Astrocyte of the spinal cord (primary cell): ENCODE measurements at regions not wholly inside any gene's neighbourhood (a gene's known extent, or its start where the extent isn't known, plus 50 kb on each side); places are given as distances from the start of the nearest gene placed in this dataset.
A peak's percentile ranks its signal among the peaks of the same experiment; 100 is the strongest.
"Not testable (repeated sequence)": the region's sequence is repeated elsewhere in the genome, so short reads cannot be mapped to it uniquely, and the experiment has no call there.

Experiments
- DNase-seq: peaks from one replicate; pipeline ENCODE4 v3.0.0; 2011; ENCODE audit warnings: low read depth, low spot score
- H3K4me3 ChIP-seq: 2 replicates; pipeline ENCODE4 v1.5.1; 2011; ENCODE audit warnings: low read depth, mild to moderate bottlenecking, low read length, moderate library complexity
- CTCF ChIP-seq: IDR thresholded peaks from 2 replicates; pipeline ENCODE4 v1.5.1; 2012; ENCODE audit warnings: low read depth, mild to moderate bottlenecking, low read length, inconsistent platforms
- in situ Hi-C: cut with HindIII; loops from 2 replicates; pipeline ENCODE4 v1.10.0; 2017; ENCODE audit warnings: low sequenced_read_pairs

- in situ Hi-C loops = no loop called here
- DNase-seq = no peak
- TF ChIP-seq CTCF = no peak
- H3K4me3 ChIP-seq = no peak overlapping the region
Observed at GRCh38 chr3:75180945-75181298, 483.2 kb upstream of the FRG2C start.

- no peak for DNase-seq
- H3K4me3 ChIP-seq = no peak overlapping the region
- in situ Hi-C loops = no loop called here
- TF ChIP-seq CTCF = no peak
Observed at GRCh38 chr3:75188962-75189361, 475.2 kb upstream of the FRG2C start.

GRCh38 chr3:75192146-75192616 is 471.9 kb upstream of the FRG2C start:
- in situ Hi-C loops = no loop called here
- no peak overlapping the region for H3K4me3 ChIP-seq
- peak; percentile 81 for TF ChIP-seq CTCF
- DNase-seq = peak; percentile 16

- in situ Hi-C loops = no loop called here
Observed at GRCh38 chr3:75193797-75194196, 470.3 kb upstream of the FRG2C start.

GRCh38 chr3:75214332-75214731 is 449.8 kb upstream of the FRG2C start:
- H3K4me3 ChIP-seq, in situ Hi-C loops, DNase-seq: not testable (repeated sequence)

More at GRCh38 chr3:75193797-75194196, 470.3 kb upstream of the FRG2C start:
- H3K4me3 ChIP-seq = no peak overlapping the region
- no peak for TF ChIP-seq CTCF
- no peak for DNase-seq

- TF ChIP-seq CTCF = no peak
- no peak for DNase-seq
- in situ Hi-C loops = no loop called here
- no peak overlapping the region for H3K4me3 ChIP-seq
Observed at GRCh38 chr3:75218577-75218976, 445.6 kb upstream of the FRG2C start.

GRCh38 chr3:75220932-75221331 is 443.2 kb upstream of the FRG2C start:
- no peak for TF ChIP-seq CTCF
- no peak overlapping the region for H3K4me3 ChIP-seq
- in situ Hi-C loops = no loop called here
- DNase-seq = no peak
